ENCODE measurements at regions not wholly inside any gene's neighbourhood (a gene's known extent, or its start where the extent isn't known, plus 50 kb on each side); places are given as distances from the start of the nearest gene placed in this dataset.

- Histone ChIP-seq H3K27me3 (replicated peaks in 2 of 5; ENCODE audit: control insufficient read depth in 4 of 5, insufficient read depth in 5 of 5, low read length in 4 of 5) (no peaks in the 10 kb centered on the region), H3K4me1 (ENCODE audit: control extremely low read depth in 1 of 4, control insufficient read depth in 4 of 4, insufficient read depth in 4 of 4, low read length in 3 of 4) (no peaks in the 10 kb centered on the region), H3K27ac (ENCODE audit: insufficient read depth in 1 of 2, low read depth in 1 of 2, low read length in 2 of 2, poor library complexity in 1 of 2, severe bottlenecking in 2 of 2) (no peak overlapping the region), H3K4me3 (ENCODE audit: control insufficient read depth in 1 of 7, extremely low read depth in 1 of 7, insufficient read depth in 4 of 7, low read depth in 2 of 7, low read length in 6 of 7) (no peak overlapping the region), H3K9me3 (ENCODE audit: control extremely low read depth in 1 of 5, control insufficient read depth in 4 of 5, insufficient read depth in 2 of 5, low read depth in 1 of 5, low read length in 4 of 5) (no peaks in the 10 kb centered on the region), H3K36me3 (ENCODE audit: control insufficient read depth in 4 of 4, insufficient read depth in 4 of 4, low read length in 3 of 4) (no peaks in the 10 kb centered on the region)
- ChIA-PET CTCF (no interaction called here), POLR2A (no interaction called here)
- DNase-seq = no peak
- no CpG with 5 or more reads among the region's 4 CpGs for WGBS (ENCODE audit: insufficient coverage)
Measured at GRCh38 chr14:38431156-38431555, 175.3 kb upstream of the CLEC14A start.

- H3K27me3 ChIP-seq (replicated peaks in 2 of 5; ENCODE audit: control insufficient read depth in 4 of 5, insufficient read depth in 5 of 5, low read length in 4 of 5) = no peaks in the 10 kb centered on the region
- no peak for DNase-seq
- H3K4me3 ChIP-seq (ENCODE audit: control insufficient read depth in 1 of 7, extremely low read depth in 1 of 7, insufficient read depth in 4 of 7, low read depth in 2 of 7, low read length in 6 of 7) = no peak overlapping the region
- H3K9me3 ChIP-seq (ENCODE audit: control extremely low read depth in 1 of 5, control insufficient read depth in 4 of 5, insufficient read depth in 2 of 5, low read depth in 1 of 5, low read length in 4 of 5) = peaks cover 0 to 2% (median 0%) of the 10 kb centered on the region in 5 experiments
- ChIA-PET CTCF (no interaction called here), POLR2A (no interaction called here)
- H3K27ac ChIP-seq (ENCODE audit: insufficient read depth in 1 of 2, low read depth in 1 of 2, low read length in 2 of 2, poor library complexity in 1 of 2, severe bottlenecking in 2 of 2) = no peak overlapping the region
- H3K36me3 ChIP-seq (ENCODE audit: control insufficient read depth in 4 of 4, insufficient read depth in 4 of 4, low read length in 3 of 4) = no peaks in the 10 kb centered on the region
- no peaks in the 10 kb centered on the region for H3K4me1 ChIP-seq (ENCODE audit: control extremely low read depth in 1 of 4, control insufficient read depth in 4 of 4, insufficient read depth in 4 of 4, low read length in 3 of 4)
- WGBS (ENCODE audit: insufficient coverage) = 100% methylated on average over 1 of the region's 2 CpGs
Measured at GRCh38 chr14:38430522-38430921, 174.6 kb upstream of the CLEC14A start.

- Histone ChIP-seq H3K27me3 (replicated peaks in 2 of 5; ENCODE audit: control insufficient read depth in 4 of 5, insufficient read depth in 5 of 5, low read length in 4 of 5) (no peaks in the 10 kb centered on the region), H3K27ac (ENCODE audit: insufficient read depth in 1 of 2, low read depth in 1 of 2, low read length in 2 of 2, poor library complexity in 1 of 2, severe bottlenecking in 2 of 2) (no peak overlapping the region), H3K36me3 (ENCODE audit: control insufficient read depth in 4 of 4, insufficient read depth in 4 of 4, low read length in 3 of 4) (no peaks in the 10 kb centered on the region), H3K4me3 (ENCODE audit: control insufficient read depth in 1 of 7, extremely low read depth in 1 of 7, insufficient read depth in 4 of 7, low read depth in 2 of 7, low read length in 6 of 7) (no peak overlapping the region), H3K9me3 (ENCODE audit: control extremely low read depth in 1 of 5, control insufficient read depth in 4 of 5, insufficient read depth in 2 of 5, low read depth in 1 of 5, low read length in 4 of 5) (peaks cover 0 to 5% (median 3%) of the 10 kb centered on the region in 5 experiments), H3K4me1 (ENCODE audit: control extremely low read depth in 1 of 4, control insufficient read depth in 4 of 4, insufficient read depth in 4 of 4, low read length in 3 of 4) (no peaks in the 10 kb centered on the region)
- WGBS (ENCODE audit: insufficient coverage) = 89% methylated on average over 1 of the region's 5 CpGs
- DNase-seq = no peak
- CTCF ChIA-PET = no interaction called here
- POLR2A ChIA-PET = no interaction called here
Measured at GRCh38 chr14:38425324-38425976, 169.6 kb upstream of the CLEC14A start.

- ChIA-PET POLR2A (no interaction called here), CTCF (interaction anchor here (0.6 kb wide), 1 partner anchor 487 kb away, joined by 3 read pairs; no protein-coding TSS in a partner anchor)
- no peaks in the 10 kb centered on the region for H3K4me1 ChIP-seq (ENCODE audit: control extremely low read depth in 1 of 4, control insufficient read depth in 4 of 4, insufficient read depth in 4 of 4, low read length in 3 of 4)
- no peaks in the 10 kb centered on the region for H3K27me3 ChIP-seq (replicated peaks in 2 of 5; ENCODE audit: control insufficient read depth in 4 of 5, insufficient read depth in 5 of 5, low read length in 4 of 5)
- H3K27ac ChIP-seq (ENCODE audit: insufficient read depth in 1 of 2, low read depth in 1 of 2, low read length in 2 of 2, poor library complexity in 1 of 2, severe bottlenecking in 2 of 2) = no peak overlapping the region
- H3K36me3 ChIP-seq (ENCODE audit: control insufficient read depth in 4 of 4, insufficient read depth in 4 of 4, low read length in 3 of 4) = no peaks in the 10 kb centered on the region
- peaks cover 0 to 4% (median 2%) of the 10 kb centered on the region in 5 experiments for H3K9me3 ChIP-seq (ENCODE audit: control extremely low read depth in 1 of 5, control insufficient read depth in 4 of 5, insufficient read depth in 2 of 5, low read depth in 1 of 5, low read length in 4 of 5)
- DNase-seq = no peak
- no peak overlapping the region for H3K4me3 ChIP-seq (ENCODE audit: control insufficient read depth in 1 of 7, extremely low read depth in 1 of 7, insufficient read depth in 4 of 7, low read depth in 2 of 7, low read length in 6 of 7)
Measured at GRCh38 chr14:38420048-38420447, 164.2 kb upstream of the CLEC14A start.

- WGBS (ENCODE audit: insufficient coverage) = 91% methylated on average over 4 of the region's 5 CpGs
- Histone ChIP-seq H3K27ac (ENCODE audit: insufficient read depth in 1 of 2, low read depth in 1 of 2, low read length in 2 of 2, poor library complexity in 1 of 2, severe bottlenecking in 2 of 2) (no peak overlapping the region), H3K4me3 (ENCODE audit: control insufficient read depth in 1 of 7, extremely low read depth in 1 of 7, insufficient read depth in 4 of 7, low read depth in 2 of 7, low read length in 6 of 7) (no peak overlapping the region), H3K9me3 (ENCODE audit: control extremely low read depth in 1 of 5, control insufficient read depth in 4 of 5, insufficient read depth in 2 of 5, low read depth in 1 of 5, low read length in 4 of 5) (peaks cover 0 to 4% (median 0%) of the 10 kb centered on the region in 5 experiments), H3K27me3 (replicated peaks in 2 of 5; ENCODE audit: control insufficient read depth in 4 of 5, insufficient read depth in 5 of 5, low read length in 4 of 5) (no peaks in the 10 kb centered on the region), H3K36me3 (ENCODE audit: control insufficient read depth in 4 of 4, insufficient read depth in 4 of 4, low read length in 3 of 4) (no peaks in the 10 kb centered on the region), H3K4me1 (ENCODE audit: control extremely low read depth in 1 of 4, control insufficient read depth in 4 of 4, insufficient read depth in 4 of 4, low read length in 3 of 4) (no peaks in the 10 kb centered on the region)
- no peak for DNase-seq
- ChIA-PET CTCF (interaction anchor here (0.8 kb wide), 1 partner anchor 10 kb away, joined by 3 read pairs; no protein-coding TSS in a partner anchor), POLR2A (no interaction called here)
Measured at GRCh38 chr14:38419579-38419978, 163.7 kb upstream of the CLEC14A start.

GRCh38 chr14:38412654-38413053 is 156.8 kb upstream of the CLEC14A start:
- ChIA-PET CTCF (no interaction called here), POLR2A (no interaction called here)
- Histone ChIP-seq H3K27ac (ENCODE audit: insufficient read depth in 1 of 2, low read depth in 1 of 2, low read length in 2 of 2, poor library complexity in 1 of 2, severe bottlenecking in 2 of 2) (no peak overlapping the region), H3K9me3 (ENCODE audit: control extremely low read depth in 1 of 5, control insufficient read depth in 4 of 5, insufficient read depth in 2 of 5, low read depth in 1 of 5, low read length in 4 of 5) (no peaks in the 10 kb centered on the region), H3K4me3 (ENCODE audit: control insufficient read depth in 1 of 7, extremely low read depth in 1 of 7, insufficient read depth in 4 of 7, low read depth in 2 of 7, low read length in 6 of 7) (no peak overlapping the region), H3K27me3 (replicated peaks in 2 of 5; ENCODE audit: control insufficient read depth in 4 of 5, insufficient read depth in 5 of 5, low read length in 4 of 5) (no peaks in the 10 kb centered on the region), H3K4me1 (ENCODE audit: control extremely low read depth in 1 of 4, control insufficient read depth in 4 of 4, insufficient read depth in 4 of 4, low read length in 3 of 4) (no peaks in the 10 kb centered on the region), H3K36me3 (ENCODE audit: control insufficient read depth in 4 of 4, insufficient read depth in 4 of 4, low read length in 3 of 4) (no peaks in the 10 kb centered on the region)
- 95% methylated on average over 8 of the region's 8 CpGs for WGBS (ENCODE audit: insufficient coverage)
- no peak for DNase-seq

GRCh38 chr14:38410442-38410841 is 154.5 kb upstream of the CLEC14A start:
- H3K27me3 ChIP-seq (replicated peaks in 2 of 5; ENCODE audit: control insufficient read depth in 4 of 5, insufficient read depth in 5 of 5, low read length in 4 of 5) = no peaks in the 10 kb centered on the region
- H3K4me3 ChIP-seq (ENCODE audit: control insufficient read depth in 1 of 7, extremely low read depth in 1 of 7, insufficient read depth in 4 of 7, low read depth in 2 of 7, low read length in 6 of 7) = no peak overlapping the region
- no peaks in the 10 kb centered on the region for H3K36me3 ChIP-seq (ENCODE audit: control insufficient read depth in 4 of 4, insufficient read depth in 4 of 4, low read length in 3 of 4)
- ChIA-PET CTCF (no interaction called here), POLR2A (no interaction called here)
- 100% methylated on average over 1 of the region's 1 CpG for WGBS (ENCODE audit: insufficient coverage)
- DNase-seq = no peak
- H3K4me1 ChIP-seq (ENCODE audit: control extremely low read depth in 1 of 4, control insufficient read depth in 4 of 4, insufficient read depth in 4 of 4, low read length in 3 of 4) = no peaks in the 10 kb centered on the region
- H3K9me3 ChIP-seq (ENCODE audit: control extremely low read depth in 1 of 5, control insufficient read depth in 4 of 5, insufficient read depth in 2 of 5, low read depth in 1 of 5, low read length in 4 of 5) = no peaks in the 10 kb centered on the region
- no peak overlapping the region for H3K27ac ChIP-seq (ENCODE audit: insufficient read depth in 1 of 2, low read depth in 1 of 2, low read length in 2 of 2, poor library complexity in 1 of 2, severe bottlenecking in 2 of 2)
